ENCODE measurements at regions not wholly inside any gene's neighbourhood (a gene's known extent, or its start where the extent isn't known, plus 50 kb on each side); places are given as distances from the start of the nearest gene placed in this dataset.

DNA sequence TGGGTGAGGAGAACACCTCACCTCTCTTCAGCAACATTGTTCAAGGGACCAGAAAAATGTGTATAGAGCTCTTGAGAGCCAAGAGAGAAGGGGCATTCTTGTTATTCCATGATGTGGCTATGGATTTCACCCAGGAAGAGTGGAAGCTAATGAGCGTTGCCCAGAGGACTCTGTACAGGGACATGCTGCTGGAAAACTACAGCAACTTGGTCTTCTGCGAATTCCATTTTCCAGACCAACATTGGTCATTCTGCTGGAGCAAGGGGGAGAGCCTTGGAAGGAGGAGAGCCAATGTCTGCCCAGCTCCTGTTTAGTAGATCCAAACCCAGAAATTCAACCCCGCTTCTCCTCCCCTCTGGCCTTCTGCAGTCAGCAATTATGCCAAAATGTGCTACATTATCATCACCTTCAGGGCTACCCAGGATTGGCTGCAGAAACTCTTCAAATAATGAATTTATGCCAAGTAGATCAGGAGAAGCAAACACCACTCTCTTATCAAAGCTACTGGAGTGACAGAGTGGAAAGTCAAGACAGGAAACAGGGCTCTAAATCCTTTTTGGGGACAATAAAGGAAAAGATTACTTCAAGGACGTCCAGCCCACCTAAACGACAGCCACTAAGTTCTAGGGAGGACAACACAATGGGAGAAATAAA is 707.5 kb upstream of the LUZP2 start:
- TF ChIP-seq CTCF (conservative IDR thresholded peaks at IDR 0.05; ENCODE audit: low read depth, low read length) (no peak), EZH2 (IDR thresholded peaks at IDR 0.05; ENCODE audit: borderline replicate concordance, low read depth, low read length, poor library complexity, severe bottlenecking) (no peak)
